Loucy (cell line): ENCODE measurements at regions not wholly inside any gene's neighbourhood (a gene's known extent, or its start where the extent isn't known, plus 50 kb on each side); places are given as distances from the start of the nearest gene placed in this dataset.

ENCODE experiments used
- CTCF ChIP-seq: fragments of 200-600 bp; sonication (generic); conservative IDR thresholded peaks from 2 replicates; pipeline ENCODE4 v1.5.1; 2014; ENCODE audit warnings: mild to moderate bottlenecking, antibody characterized with exemption, low read length
- EZH2phosphoT487 ChIP-seq: fragments of 200-600 bp; IDR thresholded peaks from 2 replicates; pipeline ENCODE4 v1.6.1; 2018; ENCODE audit warnings: antibody characterized with exemption, mild to moderate bottlenecking, moderate library complexity, borderline replicate concordance

- TF ChIP-seq CTCF: no peak
- no peak for TF ChIP-seq EZH2phosphoT487
Observed at GRCh38 chr1:69263921-69264391, 303.8 kb upstream of the LRRC7 start.
